GM12864 (cell line): ENCODE measurements at regions not wholly inside any gene's neighbourhood (a gene's known extent, or its start where the extent isn't known, plus 50 kb on each side); places are given as distances from the start of the nearest gene placed in this dataset.
A peak's percentile ranks its signal among the peaks of the same experiment; 100 is the strongest.

ENCODE experiments used
- DNase-seq: peaks from one replicate; pipeline ENCODE4 v3.0.0-alpha.2; 2011; ENCODE audit warnings: low read depth
- H3K4me3 ChIP-seq: 2 replicates; pipeline ENCODE4 v1.5.1; 2011; ENCODE audit warnings: mild to moderate bottlenecking, low read depth, low read length, control low read depth
- TF ChIP-seq, protein P1 (sequence below): IDR thresholded peaks from 2 replicates; pipeline ENCODE4 v1.5.1; 2011; ENCODE audit warnings: low read depth, mild to moderate bottlenecking, moderate library complexity, low read length, control low read depth, inconsistent platforms; ENCODE audit errors: missing control alignments

DNA sequence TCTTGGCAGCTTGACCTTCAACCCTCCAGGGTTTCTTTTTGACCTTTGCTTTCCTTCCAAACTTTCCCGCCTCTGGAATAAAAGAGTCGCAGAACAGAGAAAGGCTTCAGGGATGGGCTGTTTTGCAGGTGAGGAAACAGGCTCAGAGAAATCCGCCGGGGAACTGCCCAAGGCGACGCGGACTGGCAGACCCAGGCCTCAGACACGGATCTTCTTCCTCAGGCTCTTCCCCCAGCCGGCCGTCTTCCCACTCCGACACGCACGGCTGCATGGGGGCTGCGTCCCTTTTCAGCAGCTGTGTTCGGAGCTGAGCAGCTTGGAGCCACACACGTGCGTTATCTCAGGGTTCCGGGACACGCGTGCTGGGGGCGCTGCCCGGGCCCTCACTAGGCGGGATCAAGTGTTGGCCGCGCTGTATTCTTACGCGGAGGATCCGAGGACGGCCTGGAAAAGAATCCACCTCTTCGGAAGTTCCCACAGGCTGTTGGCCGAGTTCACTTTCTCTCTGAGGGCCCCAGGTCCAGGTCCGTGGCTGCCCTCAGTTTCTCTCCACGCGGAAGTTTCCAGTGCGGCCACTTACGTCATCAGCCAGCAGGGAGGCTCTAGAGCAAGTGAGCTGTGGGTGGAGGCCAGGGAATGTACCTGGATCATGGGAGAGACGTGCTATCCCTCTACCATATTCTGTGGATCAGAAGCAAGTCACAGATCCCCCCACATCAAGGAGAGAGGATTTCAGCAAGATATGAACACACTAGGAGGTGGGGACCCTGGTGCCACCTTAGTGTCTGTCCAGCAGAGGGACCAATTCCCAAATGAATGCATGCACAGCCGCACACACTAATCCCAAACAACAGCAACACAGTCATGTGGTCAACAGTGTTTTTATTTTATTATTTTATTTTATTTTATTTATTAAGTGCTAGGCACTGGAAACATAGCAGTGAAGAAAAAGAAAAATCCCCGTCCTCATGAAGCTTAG, 100.4 kb downstream of the ING1 start:
- no peak overlapping the region for H3K4me3 ChIP-seq
- TF ChIP-seq, protein P1, sequence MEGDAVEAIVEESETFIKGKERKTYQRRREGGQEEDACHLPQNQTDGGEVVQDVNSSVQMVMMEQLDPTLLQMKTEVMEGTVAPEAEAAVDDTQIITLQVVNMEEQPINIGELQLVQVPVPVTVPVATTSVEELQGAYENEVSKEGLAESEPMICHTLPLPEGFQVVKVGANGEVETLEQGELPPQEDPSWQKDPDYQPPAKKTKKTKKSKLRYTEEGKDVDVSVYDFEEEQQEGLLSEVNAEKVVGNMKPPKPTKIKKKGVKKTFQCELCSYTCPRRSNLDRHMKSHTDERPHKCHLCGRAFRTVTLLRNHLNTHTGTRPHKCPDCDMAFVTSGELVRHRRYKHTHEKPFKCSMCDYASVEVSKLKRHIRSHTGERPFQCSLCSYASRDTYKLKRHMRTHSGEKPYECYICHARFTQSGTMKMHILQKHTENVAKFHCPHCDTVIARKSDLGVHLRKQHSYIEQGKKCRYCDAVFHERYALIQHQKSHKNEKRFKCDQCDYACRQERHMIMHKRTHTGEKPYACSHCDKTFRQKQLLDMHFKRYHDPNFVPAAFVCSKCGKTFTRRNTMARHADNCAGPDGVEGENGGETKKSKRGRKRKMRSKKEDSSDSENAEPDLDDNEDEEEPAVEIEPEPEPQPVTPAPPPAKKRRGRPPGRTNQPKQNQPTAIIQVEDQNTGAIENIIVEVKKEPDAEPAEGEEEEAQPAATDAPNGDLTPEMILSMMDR: no peak
- DNase-seq: no peak

DNA sequence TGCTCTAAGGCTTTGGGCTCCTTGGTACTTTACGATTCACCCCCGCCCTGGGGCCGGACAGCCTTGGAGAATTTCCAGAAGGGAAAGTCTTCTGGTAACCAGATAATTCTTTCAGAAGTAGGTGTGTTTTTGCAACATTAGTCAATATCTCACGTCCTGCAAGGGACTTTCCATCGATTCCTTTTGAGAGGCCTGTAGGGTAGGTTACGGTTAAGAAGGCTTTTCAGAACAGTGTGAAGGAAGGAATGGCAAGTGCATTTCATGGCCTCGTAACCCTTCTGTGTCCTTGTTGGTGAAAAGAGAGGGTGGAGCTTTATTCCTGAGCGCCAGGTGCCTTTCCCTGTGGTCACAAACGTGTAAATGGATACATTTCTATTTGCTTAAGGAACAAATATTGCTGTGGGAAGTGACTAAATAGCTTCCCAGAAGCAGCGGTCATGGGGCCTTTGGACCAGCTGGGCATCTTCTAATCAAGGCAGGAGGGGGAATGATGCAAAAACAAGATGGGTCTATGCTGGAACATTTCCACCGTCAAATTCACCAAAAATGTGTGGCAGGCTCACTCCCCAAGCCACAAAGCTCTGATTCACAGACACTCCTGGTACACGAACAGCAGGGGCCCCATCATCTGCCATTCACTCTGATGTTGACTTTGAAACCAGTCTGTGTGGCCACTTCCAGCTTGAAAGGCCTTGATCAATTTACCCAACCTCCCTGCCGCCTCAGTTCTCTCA, 99.2 kb downstream of the ANKRD10 start:
- no peak for DNase-seq
- TF ChIP-seq, protein P1: no peak
- H3K4me3 ChIP-seq: no peak overlapping the region

DNA sequence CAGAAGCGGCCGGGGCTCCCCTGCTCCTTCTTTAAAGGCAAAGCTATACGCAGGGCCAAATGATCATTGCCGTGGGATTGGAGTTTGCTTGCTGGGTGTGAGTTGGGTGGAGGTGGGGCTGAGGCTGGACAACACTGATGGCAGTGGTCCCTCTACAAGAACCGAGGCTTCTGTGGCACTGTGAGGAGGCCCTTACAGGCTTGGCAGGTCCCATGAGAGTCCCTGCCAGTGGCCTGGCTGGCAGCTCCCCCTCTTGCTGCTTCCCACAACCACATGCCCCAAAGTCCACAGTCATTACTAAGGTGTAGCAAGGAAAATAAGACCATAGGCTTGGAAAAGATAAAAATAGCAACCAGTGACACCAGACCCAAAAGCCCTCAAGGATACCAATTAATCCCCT, 98.4 kb downstream of the ANKRD10 start:
- no peak for DNase-seq
- TF ChIP-seq, protein P1: no peak

DNA sequence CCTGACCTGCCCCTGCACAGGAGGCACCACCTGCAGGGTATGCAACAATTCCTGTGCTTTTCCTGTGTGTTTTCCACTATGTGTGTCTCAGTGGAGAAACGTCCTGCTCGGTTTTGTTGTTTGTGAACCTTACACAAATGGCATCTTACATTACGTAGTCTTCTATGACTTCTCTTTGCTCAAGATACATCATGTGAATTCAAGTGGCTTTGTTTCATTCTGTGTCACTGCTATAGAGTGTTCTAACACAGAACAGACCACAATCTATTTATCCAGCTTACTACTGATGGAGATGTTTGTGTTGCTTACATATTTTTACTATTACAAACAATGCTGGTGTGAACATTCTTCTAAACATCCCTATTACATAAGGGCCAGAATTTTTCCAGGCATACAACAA, 97.7 kb downstream of the ANKRD10 start:
- H3K4me3 ChIP-seq: no peak overlapping the region
- no peak for DNase-seq
- TF ChIP-seq, protein P1: no peak

More for the DNA sequence above, 98.4 kb downstream of the ANKRD10 start:
- no peak overlapping the region for H3K4me3 ChIP-seq

DNA sequence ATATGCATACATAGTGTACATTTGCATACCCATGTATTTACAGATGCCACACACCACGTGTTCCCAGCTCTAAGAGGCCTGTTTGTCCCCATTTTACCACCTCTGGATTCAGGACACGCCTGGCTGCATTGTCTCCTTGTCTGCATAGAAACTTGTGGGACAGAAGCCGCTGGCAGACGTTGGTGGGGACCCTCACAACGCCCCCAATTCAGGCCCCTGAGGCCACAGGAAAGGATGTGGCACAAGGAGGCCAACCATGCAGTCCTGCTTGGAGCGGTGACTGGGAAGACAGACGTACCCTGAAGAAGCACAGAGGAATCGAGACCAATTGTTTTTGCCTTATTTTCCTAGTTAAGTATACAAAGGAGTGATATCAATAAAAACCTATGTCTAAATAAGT, 96.1 kb downstream of the ANKRD10 start:
- no peak overlapping the region for H3K4me3 ChIP-seq
- no peak for DNase-seq
- TF ChIP-seq, protein P1: no peak

- no peak overlapping the region for H3K4me3 ChIP-seq
- DNase-seq: peak; percentile 31
- TF ChIP-seq, protein P1: peak; percentile 96
Observed at GRCh38 chr13:110819203-110820014, 95.5 kb downstream of the ANKRD10 start.
